ENCODE measurements at regions not wholly inside any gene's neighbourhood (a gene's known extent, or its start where the extent isn't known, plus 50 kb on each side); places are given as distances from the start of the nearest gene placed in this dataset.

GRCh38 chrX:82218361-82218760, 1016.5 kb downstream of the SH3BGRL start:
- peak overlapping the region; percentile 67 for H3K4me2 ChIP-seq (ENCODE audit: low read depth, low read length)
- no peaks in the 10 kb centered on the region for H3F3A ChIP-seq (ENCODE audit: insufficient read depth, low read length)
- H3K9me2 ChIP-seq (replicated peaks; ENCODE audit: insufficient read depth, low read length), result no peaks in the 10 kb centered on the region
- H2AFZ ChIP-seq (ENCODE audit: low read length), result peak overlapping the region; percentile 65
- no peak overlapping the region for H3K27ac ChIP-seq (ENCODE audit: low read length)
- DNase-seq, result peak; percentile 88
- peak overlapping the region; percentile 24; the same call in 1 of the 2 replicates for H3K4me3 ChIP-seq (ENCODE audit: low read length)
- no peaks in the 10 kb centered on the region for H3K36me3 ChIP-seq (replicated peaks; ENCODE audit: insufficient read depth, low read length)
- H3K79me2 ChIP-seq (ENCODE audit: low read length), result no peaks in the 10 kb centered on the region
- TF ChIP-seq EZH2phosphoT487 (IDR thresholded peaks at IDR 0.05; ENCODE audit: low read length) (no peak), EZH2 (optimal IDR thresholded peaks at IDR 0.05; ENCODE audit: low read depth, low read length) (no peak)
- TF ChIP-seq, protein P1, sequence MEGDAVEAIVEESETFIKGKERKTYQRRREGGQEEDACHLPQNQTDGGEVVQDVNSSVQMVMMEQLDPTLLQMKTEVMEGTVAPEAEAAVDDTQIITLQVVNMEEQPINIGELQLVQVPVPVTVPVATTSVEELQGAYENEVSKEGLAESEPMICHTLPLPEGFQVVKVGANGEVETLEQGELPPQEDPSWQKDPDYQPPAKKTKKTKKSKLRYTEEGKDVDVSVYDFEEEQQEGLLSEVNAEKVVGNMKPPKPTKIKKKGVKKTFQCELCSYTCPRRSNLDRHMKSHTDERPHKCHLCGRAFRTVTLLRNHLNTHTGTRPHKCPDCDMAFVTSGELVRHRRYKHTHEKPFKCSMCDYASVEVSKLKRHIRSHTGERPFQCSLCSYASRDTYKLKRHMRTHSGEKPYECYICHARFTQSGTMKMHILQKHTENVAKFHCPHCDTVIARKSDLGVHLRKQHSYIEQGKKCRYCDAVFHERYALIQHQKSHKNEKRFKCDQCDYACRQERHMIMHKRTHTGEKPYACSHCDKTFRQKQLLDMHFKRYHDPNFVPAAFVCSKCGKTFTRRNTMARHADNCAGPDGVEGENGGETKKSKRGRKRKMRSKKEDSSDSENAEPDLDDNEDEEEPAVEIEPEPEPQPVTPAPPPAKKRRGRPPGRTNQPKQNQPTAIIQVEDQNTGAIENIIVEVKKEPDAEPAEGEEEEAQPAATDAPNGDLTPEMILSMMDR (IDR thresholded peaks at IDR 0.05; ENCODE audit: low read length), result peak; percentile 60
- no peaks in the 10 kb centered on the region for H4K20me1 ChIP-seq (ENCODE audit: insufficient read depth, low read length)
- H3K27me3 ChIP-seq (replicated peaks; ENCODE audit: insufficient read depth, low read length), result no peaks in the 10 kb centered on the region
- H3K9me3 ChIP-seq (replicated peaks; ENCODE audit: insufficient read depth, low read length), result no peaks in the 10 kb centered on the region
- H3K9ac ChIP-seq (ENCODE audit: low read length), result no peak overlapping the region
- H3K4me1 ChIP-seq (ENCODE audit: low read length), result peaks cover 5% of the 10 kb centered on the region

DNA sequence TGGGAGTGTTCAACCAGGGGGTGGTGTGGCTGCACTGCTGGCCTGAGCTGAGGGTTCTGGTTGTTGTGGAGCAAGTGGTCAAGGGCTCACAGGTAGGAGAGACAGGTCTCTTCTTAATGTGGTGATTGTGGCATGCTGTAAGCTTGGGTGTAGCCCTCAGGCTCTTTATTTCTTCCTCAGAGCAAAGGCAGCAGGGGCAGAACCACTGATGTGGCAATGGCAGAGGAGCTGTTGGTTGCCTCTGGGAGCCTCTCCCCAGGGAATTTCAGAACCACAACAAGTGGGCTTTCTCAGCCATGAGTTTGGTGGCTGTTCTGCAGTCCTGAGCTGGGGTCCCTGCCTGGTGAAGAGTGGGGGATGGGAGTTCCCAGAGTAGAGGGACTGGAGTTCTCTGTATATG, 1017.2 kb downstream of the SH3BGRL start:
- Histone ChIP-seq H3K79me2 (ENCODE audit: low read length) (no peaks in the 10 kb centered on the region), H3K4me3 (ENCODE audit: low read length) (no peak overlapping the region), H3K4me2 (ENCODE audit: low read depth, low read length) (peak overlapping the region; percentile 67; the same call in 1 of the 2 replicates), H4K20me1 (ENCODE audit: insufficient read depth, low read length) (no peaks in the 10 kb centered on the region), H3K9me3 (replicated peaks; ENCODE audit: insufficient read depth, low read length) (peaks cover 3% of the 10 kb centered on the region; the same call in 1 of the 2 replicates), H3K27me3 (replicated peaks; ENCODE audit: insufficient read depth, low read length) (no peaks in the 10 kb centered on the region), H3K36me3 (replicated peaks; ENCODE audit: insufficient read depth, low read length) (no peaks in the 10 kb centered on the region), H3K9ac (ENCODE audit: low read length) (no peak overlapping the region), H2AFZ (ENCODE audit: low read length) (peak overlapping the region; percentile 65), H3K4me1 (ENCODE audit: low read length) (peaks cover 5% of the 10 kb centered on the region), H3K27ac (ENCODE audit: low read length) (no peak overlapping the region), H3F3A (ENCODE audit: insufficient read depth, low read length) (no peaks in the 10 kb centered on the region), H3K9me2 (replicated peaks; ENCODE audit: insufficient read depth, low read length) (no peaks in the 10 kb centered on the region)
- no peak for DNase-seq
- TF ChIP-seq EZH2phosphoT487 (IDR thresholded peaks at IDR 0.05; ENCODE audit: low read length) (no peak), EZH2 (optimal IDR thresholded peaks at IDR 0.05; ENCODE audit: low read depth, low read length) (no peak)
- TF ChIP-seq, protein P1 (IDR thresholded peaks at IDR 0.05; ENCODE audit: low read length), result no peak

DNA sequence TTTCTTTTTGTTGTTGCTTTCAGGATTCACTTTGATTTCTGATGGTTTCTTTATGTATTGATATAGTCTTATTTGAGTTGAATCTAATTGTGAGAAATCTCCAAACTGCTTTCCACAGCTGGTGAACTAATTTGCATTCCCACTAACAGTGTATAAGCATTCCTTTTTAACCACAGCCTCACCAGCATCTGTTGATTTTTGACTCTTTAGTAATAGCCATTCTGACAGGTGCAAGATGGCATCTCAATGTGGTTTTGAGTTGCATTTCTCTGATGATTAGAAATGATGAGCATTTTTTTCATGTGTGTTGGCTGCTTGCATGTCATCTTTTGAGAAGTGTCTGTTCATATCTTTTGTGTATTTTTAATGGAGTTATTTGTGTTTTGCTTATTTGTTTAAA, 1023.1 kb downstream of the SH3BGRL start:
- H3F3A ChIP-seq (ENCODE audit: insufficient read depth, low read length), result peaks cover 4% of the 10 kb centered on the region; the same call in 1 of the 2 replicates

More for the DNA sequence above, 1023.1 kb downstream of the SH3BGRL start:
- TF ChIP-seq EZH2 (optimal IDR thresholded peaks at IDR 0.05; ENCODE audit: low read depth, low read length), result no peak
- no peak for TF ChIP-seq EZH2phosphoT487 (IDR thresholded peaks at IDR 0.05; ENCODE audit: low read length)
- TF ChIP-seq, protein P1 (IDR thresholded peaks at IDR 0.05; ENCODE audit: low read length), result no peak
- H3K9ac ChIP-seq (ENCODE audit: low read length), result no peak overlapping the region
- DNase-seq, result peak; percentile 70
- no peaks in the 10 kb centered on the region for H3K36me3 ChIP-seq (replicated peaks; ENCODE audit: insufficient read depth, low read length)
- H3K4me1 ChIP-seq (ENCODE audit: low read length), result no peaks in the 10 kb centered on the region; the same call in 1 of the 2 replicates
- H3K4me3 ChIP-seq (ENCODE audit: low read length), result no peak overlapping the region
- peaks cover 3% of the 10 kb centered on the region; the same call in 1 of the 2 replicates for H3K9me3 ChIP-seq (replicated peaks; ENCODE audit: insufficient read depth, low read length)
- no peaks in the 10 kb centered on the region for H4K20me1 ChIP-seq (ENCODE audit: insufficient read depth, low read length)
- no peaks in the 10 kb centered on the region for H3K9me2 ChIP-seq (replicated peaks; ENCODE audit: insufficient read depth, low read length)
- H3K27ac ChIP-seq (ENCODE audit: low read length), result no peak overlapping the region; the same call in 1 of the 2 replicates
- no peak overlapping the region for H2AFZ ChIP-seq (ENCODE audit: low read length)
- H3K27me3 ChIP-seq (replicated peaks; ENCODE audit: insufficient read depth, low read length), result no peaks in the 10 kb centered on the region
- H3K4me2 ChIP-seq (ENCODE audit: low read depth, low read length), result no peak overlapping the region
- H3K79me2 ChIP-seq (ENCODE audit: low read length), result no peaks in the 10 kb centered on the region

Data from MM.1S (cell line).